GM18498 (cell line): ENCODE measurements at regions not wholly inside any gene's neighbourhood (a gene's known extent, or its start where the extent isn't known, plus 50 kb on each side); places are given as distances from the start of the nearest gene placed in this dataset.
A peak's percentile ranks its signal among the peaks of the same experiment; 100 is the strongest.

Experiments used
- ATAC-seq: cut with Tn5 transposase; IDR thresholded peaks from one replicate; pipeline ENCODE4 v1.9.1; 2021; ENCODE audit warnings: mild to moderate bottlenecking, moderate library complexity; ENCODE audit not compliant: unreplicated experiment

- ATAC-seq, result no peak
These were observed 52.5 kb upstream of the C9orf72 start for GRCh38 chr9:27625751-27626150.

GRCh38 chr9:27626244-27627187, 53.2 kb upstream of the C9orf72 start:
- ATAC-seq, result no peak

GRCh38 chr9:27627188-27627564, 53.9 kb upstream of the C9orf72 start:
- ATAC-seq, result no peak

- ATAC-seq, result no peak
These were observed 55.0 kb upstream of the C9orf72 start for GRCh38 chr9:27628311-27628710.

- no peak for ATAC-seq
These were observed 56.1 kb upstream of the C9orf72 start for GRCh38 chr9:27629425-27629824.

GRCh38 chr9:27632254-27632653, 59.0 kb upstream of the C9orf72 start:
- ATAC-seq, result no peak

GRCh38 chr9:27633764-27634163, 60.5 kb upstream of the C9orf72 start:
- no peak for ATAC-seq

GRCh38 chr9:27634879-27635278, 61.6 kb upstream of the C9orf72 start:
- ATAC-seq, result peak; percentile 41

- ATAC-seq, result no peak
These were observed 65.4 kb upstream of the C9orf72 start for GRCh38 chr9:27638716-27639115.

GRCh38 chr9:27645161-27645840, 72.0 kb upstream of the C9orf72 start:
- ATAC-seq, result no peak

- ATAC-seq, result no peak
These were observed 80.0 kb upstream of the C9orf72 start for GRCh38 chr9:27653246-27653645.

- no peak for ATAC-seq
These were observed 80.7 kb upstream of the C9orf72 start for GRCh38 chr9:27653957-27654356.

- no peak for ATAC-seq
These were observed 81.5 kb upstream of the C9orf72 start for GRCh38 chr9:27654629-27655285.

GRCh38 chr9:27655441-27655840, 82.2 kb upstream of the C9orf72 start:
- no peak for ATAC-seq

GRCh38 chr9:27659001-27659400, 85.7 kb upstream of the C9orf72 start:
- no peak for ATAC-seq

GRCh38 chr9:27659571-27659970, 86.3 kb upstream of the C9orf72 start:
- no peak for ATAC-seq

- ATAC-seq, result no peak
These were observed 86.9 kb upstream of the C9orf72 start for GRCh38 chr9:27660148-27660547.

GRCh38 chr9:27663526-27663925, 90.2 kb upstream of the C9orf72 start:
- no peak for ATAC-seq

GRCh38 chr9:27664121-27664779, 91.0 kb upstream of the C9orf72 start:
- no peak for ATAC-seq

- ATAC-seq, result no peak
These were observed 91.9 kb upstream of the C9orf72 start for GRCh38 chr9:27665136-27665535.

GRCh38 chr9:27668280-27668679, 95.0 kb upstream of the C9orf72 start:
- no peak for ATAC-seq
